SIG-M5 treated with dmso at 0.1 percent for 504 hours (cell line): ENCODE measurements at regions not wholly inside any gene's neighbourhood (a gene's known extent, or its start where the extent isn't known, plus 50 kb on each side); places are given as distances from the start of the nearest gene placed in this dataset.

Experiments
- DNase-seq: peaks from one replicate; lab custom pipeline; 2025; ENCODE audit not compliant: unreplicated experiment; lab: John Stamatoyannopoulos, UW

DNA sequence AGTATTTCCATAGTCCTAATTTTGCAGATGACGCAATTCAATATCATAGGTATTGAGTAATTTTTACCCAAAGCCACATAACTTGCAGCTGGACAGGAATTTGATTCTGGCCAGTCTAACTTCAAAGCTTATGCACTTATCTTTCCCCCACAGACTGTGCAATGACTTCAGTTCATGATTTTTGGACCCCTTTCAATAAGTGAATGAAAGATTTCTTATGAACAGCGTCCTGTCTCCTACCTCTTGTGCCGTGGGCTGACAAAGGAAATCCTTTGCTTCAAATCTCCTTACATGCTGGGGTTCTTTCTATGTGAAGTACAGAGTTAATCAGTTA lies 217.7 kb upstream of the KIRREL3 start:
- no peak for DNase-seq

GRCh38 chr11:127217452-127218274 lies 217.1 kb upstream of the KIRREL3 start:
- DNase-seq, result no peak

- DNase-seq, result no peak
Measured at GRCh38 chr11:127205688-127206217, 205.2 kb upstream of the KIRREL3 start.

DNA sequence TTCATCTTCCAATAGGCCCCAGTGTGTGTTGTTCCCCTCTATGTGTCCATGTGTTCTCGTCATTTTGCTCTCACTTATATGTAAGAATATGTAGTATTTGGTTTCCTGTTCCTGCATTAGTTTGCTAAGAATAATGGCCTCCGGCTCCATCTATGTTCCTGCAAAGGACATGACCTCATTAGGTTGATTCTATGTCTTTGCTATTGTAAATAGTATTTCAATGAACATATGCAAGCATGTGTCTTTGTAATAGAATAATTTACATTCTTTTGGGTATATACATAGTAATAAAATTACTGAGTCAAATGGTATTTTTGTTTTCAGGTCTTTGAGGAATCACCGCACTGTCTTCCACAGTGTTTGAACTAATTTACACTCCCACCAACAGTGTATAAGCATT lies 202.9 kb upstream of the KIRREL3 start:
- no peak for DNase-seq

DNA sequence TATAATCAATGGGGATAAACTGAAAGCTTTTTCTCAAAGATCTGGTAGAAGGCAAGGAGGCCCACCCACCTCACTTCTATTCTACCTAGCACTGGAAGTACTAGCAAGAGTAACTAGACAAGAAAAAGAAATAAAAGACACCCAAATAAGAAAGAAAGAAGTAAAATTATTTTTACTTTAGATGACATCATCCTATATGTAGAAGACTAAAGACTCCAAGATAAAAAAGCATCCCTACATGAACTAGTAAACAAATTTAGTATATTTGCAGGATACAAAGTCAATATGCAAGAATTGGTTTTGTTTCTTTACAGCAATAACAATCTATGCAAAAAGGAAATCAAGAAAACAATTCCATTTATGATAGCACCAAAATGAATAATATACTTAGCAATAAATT lies 201.5 kb upstream of the KIRREL3 start:
- DNase-seq, result no peak

- no peak for DNase-seq
Measured at GRCh38 chr11:127199306-127199801, 198.8 kb upstream of the KIRREL3 start.

DNA sequence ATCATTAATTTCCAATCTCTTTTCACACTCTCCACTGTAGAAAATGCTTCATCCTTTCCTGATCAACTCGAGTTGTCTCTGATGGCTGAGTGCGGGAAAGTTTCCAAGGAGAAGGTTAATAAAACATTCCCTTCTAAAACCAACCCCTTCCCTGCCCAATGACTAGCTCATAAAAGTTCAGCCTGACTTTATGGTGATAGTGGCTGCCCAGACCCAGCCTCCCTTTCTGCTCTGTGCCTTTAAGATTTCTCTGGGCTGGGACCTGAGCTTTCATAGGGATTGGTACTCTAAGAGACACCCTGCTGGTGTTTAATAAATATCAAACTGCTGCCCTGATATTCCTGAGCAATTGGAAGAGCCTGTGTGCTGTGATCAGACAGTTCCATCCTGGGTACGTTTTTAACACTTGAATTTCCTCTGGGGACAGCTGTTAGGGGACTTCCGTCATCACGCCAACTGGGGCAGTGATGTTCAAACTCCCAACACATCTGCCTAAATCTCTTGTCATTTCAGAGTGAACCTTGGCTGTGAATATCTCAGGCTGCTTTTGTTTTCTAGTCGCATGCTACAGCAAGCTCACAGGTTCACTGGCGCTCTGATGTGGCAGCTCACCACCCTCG lies 195.0 kb upstream of the KIRREL3 start:
- no peak for DNase-seq

- DNase-seq, result no peak
Measured at GRCh38 chr11:127194521-127194920, 194.0 kb upstream of the KIRREL3 start.

GRCh38 chr11:127193950-127194349 lies 193.4 kb upstream of the KIRREL3 start:
- DNase-seq, result no peak

DNA sequence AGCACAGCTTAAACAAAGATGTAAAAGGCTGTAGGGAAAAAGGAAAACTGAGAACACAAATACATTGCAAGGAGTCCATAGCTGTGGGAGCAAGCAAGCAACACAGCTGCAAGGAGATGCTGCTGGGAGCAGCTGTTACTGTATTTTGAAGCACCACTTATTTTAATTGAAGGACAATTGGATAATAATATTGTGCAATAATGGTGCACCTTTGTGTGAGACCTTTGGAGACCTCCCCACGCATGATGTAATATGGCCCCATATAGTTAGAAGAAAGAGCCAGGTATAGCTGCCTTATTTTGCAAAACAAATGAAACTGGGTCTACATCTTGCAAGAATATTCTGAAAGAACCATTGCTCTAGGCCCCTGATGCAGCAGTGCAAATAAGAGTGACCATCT lies 191.1 kb upstream of the KIRREL3 start:
- no peak for DNase-seq

- DNase-seq, result no peak
Measured at GRCh38 chr11:127191261-127191660, 190.7 kb upstream of the KIRREL3 start.

GRCh38 chr11:127182586-127183203 lies 182.1 kb upstream of the KIRREL3 start:
- DNase-seq, result no peak

DNA sequence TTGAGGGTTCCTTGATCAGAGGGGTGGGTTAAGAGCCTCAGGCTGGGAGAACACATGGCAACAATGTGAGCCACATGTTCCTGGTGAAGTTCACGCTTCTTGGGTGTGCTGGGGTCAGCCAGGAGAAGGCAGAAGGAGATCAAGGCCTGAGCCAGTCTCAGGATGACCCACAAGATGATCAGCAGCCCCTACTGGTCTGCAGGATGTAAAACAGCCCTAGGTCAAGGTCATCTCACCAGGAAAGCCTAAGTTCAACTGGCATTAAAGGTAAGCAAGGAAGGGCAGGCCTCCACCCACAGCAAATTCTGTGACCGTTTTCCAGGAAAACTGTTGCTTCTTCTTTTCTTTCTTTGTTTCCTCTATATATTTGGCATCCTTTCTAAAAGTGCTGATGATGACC lies 156.7 kb upstream of the KIRREL3 start:
- DNase-seq, result no peak

DNA sequence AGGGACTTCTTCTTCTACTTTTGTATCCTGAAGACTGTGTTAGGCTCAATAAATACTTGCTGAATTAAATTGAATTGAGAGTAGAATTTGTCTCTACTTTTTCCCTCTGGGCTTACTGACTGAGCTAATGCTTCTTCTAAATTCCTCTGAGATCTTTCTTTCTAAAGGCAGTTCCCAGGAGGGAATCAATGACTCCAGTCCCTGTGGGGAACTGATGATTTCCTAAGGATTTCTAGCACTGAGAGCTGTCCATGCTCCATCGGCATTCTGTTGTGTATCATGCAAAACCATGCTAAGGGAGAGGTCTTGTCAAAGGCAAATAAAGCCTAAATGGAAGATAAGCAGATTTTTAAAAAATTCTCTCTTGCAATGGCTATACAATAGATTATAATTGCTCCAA lies 148.8 kb upstream of the KIRREL3 start:
- no peak for DNase-seq

DNA sequence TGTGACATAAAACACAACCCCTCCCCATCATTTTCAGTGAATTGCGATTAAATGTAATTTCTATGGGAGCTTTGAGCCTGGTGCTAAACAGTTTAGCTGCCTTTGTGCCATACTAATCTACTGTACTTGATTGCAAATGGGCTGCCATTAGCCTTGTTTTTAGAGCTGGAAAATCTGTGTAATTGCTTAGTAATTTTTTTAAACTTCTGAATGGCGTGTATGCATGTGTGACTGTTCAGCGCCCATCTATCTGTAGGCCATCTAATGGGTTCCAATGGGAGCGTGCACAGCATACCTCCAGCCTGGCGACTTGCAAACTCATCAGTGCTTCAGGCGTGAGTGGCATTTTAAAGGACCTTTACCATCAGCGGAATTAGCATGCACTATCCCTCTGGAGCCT lies 142.7 kb upstream of the KIRREL3 start:
- no peak for DNase-seq

GRCh38 chr11:127138613-127139012 lies 138.0 kb upstream of the KIRREL3 start:
- no peak for DNase-seq

- no peak for DNase-seq
Measured at GRCh38 chr11:127137771-127138280, 137.3 kb upstream of the KIRREL3 start.

DNA sequence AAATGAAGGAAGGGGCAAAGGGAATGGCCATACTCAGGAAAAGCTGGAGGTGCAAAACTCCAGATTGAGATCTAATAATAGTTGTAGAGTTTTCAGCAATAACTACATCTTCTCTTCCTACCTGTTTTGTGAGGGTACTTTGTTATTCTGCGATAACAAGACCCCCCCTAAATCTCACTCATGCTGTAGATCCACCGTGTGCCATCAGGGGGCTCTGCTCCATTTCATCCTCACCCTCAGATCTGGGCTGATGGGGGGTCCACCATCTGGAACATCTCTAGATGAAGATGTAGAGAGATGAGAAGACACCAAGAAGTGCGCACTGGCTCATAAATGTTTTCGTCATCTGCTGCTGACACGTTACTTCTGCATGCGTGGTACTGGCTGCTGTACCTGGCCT lies 135.9 kb upstream of the KIRREL3 start:
- DNase-seq, result no peak

- no peak for DNase-seq
Measured at GRCh38 chr11:127135256-127135655, 134.7 kb upstream of the KIRREL3 start.

DNA sequence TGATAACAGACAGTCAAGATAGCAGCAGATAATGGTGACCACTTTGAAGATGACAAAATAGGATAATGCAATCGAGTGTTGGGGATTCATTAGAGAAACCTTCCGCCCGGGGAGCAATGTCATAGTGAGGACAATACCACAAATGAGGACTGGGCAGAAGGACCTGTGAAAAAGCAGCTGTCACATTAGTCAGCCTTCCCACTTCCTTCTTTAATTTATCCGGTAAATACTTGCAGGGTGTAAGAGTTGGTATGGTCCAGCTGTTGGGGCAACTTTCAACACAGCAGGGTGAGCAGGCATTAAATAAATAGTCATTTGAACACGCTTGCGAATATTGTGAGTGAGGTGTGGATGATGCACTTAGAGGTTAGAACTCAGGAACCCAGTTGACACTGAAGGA lies 132.5 kb upstream of the KIRREL3 start:
- no peak for DNase-seq

GRCh38 chr11:127130321-127130720 lies 129.8 kb upstream of the KIRREL3 start:
- no peak for DNase-seq

- no peak for DNase-seq
Measured at GRCh38 chr11:127126986-127127385, 126.4 kb upstream of the KIRREL3 start.
